Liver (tissue), 8 donors: ENCODE measurements at regions not wholly inside any gene's neighbourhood (a gene's known extent, or its start where the extent isn't known, plus 50 kb on each side); places are given as distances from the start of the nearest gene placed in this dataset.

Source experiments
- DNase-seq: peaks from one replicate; pipeline ENCODE4 v3.0.0-alpha.2; 2017; ENCODE audit warnings: low spot score
- H3K27ac ChIP-seq, 2 donors: one replicate each; pipeline ENCODE4 v1.7.0; 2013; ENCODE audit warnings: inconsistent platforms in 2 of 2, low read length in 2 of 2, control low read depth in 1 of 2, low read depth in 1 of 2, mild to moderate bottlenecking in 1 of 2
- H3K27me3 ChIP-seq, 4 donors: one replicate each; pipeline versions ENCODE4 v1.6.1 to v1.7.0; 2013; ENCODE audit warnings: low read length in 3 of 4, inconsistent platforms in 1 of 4, mild to moderate bottlenecking in 1 of 4, moderate library complexity in 1 of 4; ENCODE audit not compliant: control insufficient read depth in 4 of 4, insufficient read depth in 4 of 4
- H3K36me3 ChIP-seq, 4 donors: one replicate each; pipeline versions ENCODE4 v1.6.1 to v1.7.0; 2013; ENCODE audit warnings: low read length in 3 of 4, mild to moderate bottlenecking in 3 of 4, low read depth in 1 of 4, moderate library complexity in 1 of 4; ENCODE audit not compliant: control insufficient read depth in 4 of 4, insufficient read depth in 3 of 4
- H3K4me1 ChIP-seq, 4 donors: one replicate each; pipeline versions ENCODE4 v1.6.1 to v1.7.0; 2013; ENCODE audit warnings: low read length in 3 of 4, mild to moderate bottlenecking in 3 of 4, moderate library complexity in 1 of 4; ENCODE audit not compliant: control insufficient read depth in 4 of 4, insufficient read depth in 4 of 4
- H3K4me3 ChIP-seq, 3 donors: one replicate each; pipeline versions ENCODE4 v1.6.1 to v1.7.0; 2013; ENCODE audit warnings: low read length in 3 of 3, control low read depth in 1 of 3, low read depth in 1 of 3, mild to moderate bottlenecking in 1 of 3
- H3K9ac ChIP-seq, 2 donors: one replicate each; pipeline ENCODE4 v1.7.0; 2013; ENCODE audit warnings: low read length in 2 of 2, mild to moderate bottlenecking in 2 of 2, moderate library complexity in 2 of 2, control low read depth in 1 of 2, low read depth in 1 of 2
- H3K9me3 ChIP-seq, 4 donors: one replicate each; pipeline versions ENCODE4 v1.6.1 to v1.7.0; 2013; ENCODE audit warnings: low read length in 3 of 4; ENCODE audit not compliant: control insufficient read depth in 4 of 4
- EGR1 ChIP-seq, 2 donors: IDR thresholded peaks; 2 replicates each; pipeline ENCODE4 v1.6.1; 2016 to 2018; ENCODE audit warnings: antibody characterized with exemption in 2 of 2, low read depth in 2 of 2
- FOXA1 ChIP-seq: IDR thresholded peaks from 2 replicates; pipeline ENCODE4 v1.6.1; 2016; ENCODE audit warnings: antibody characterized with exemption
- FOXA2 ChIP-seq: IDR thresholded peaks from 2 replicates; pipeline ENCODE4 v1.6.1; 2016; ENCODE audit warnings: antibody characterized with exemption
- GABPA ChIP-seq, 2 donors: IDR thresholded peaks in 1 of 2; conservative IDR thresholded peaks in 1 of 2; 2 replicates each; pipeline ENCODE4 v1.6.1; 2016; ENCODE audit warnings: antibody characterized with exemption in 2 of 2, mild to moderate bottlenecking in 1 of 2, moderate library complexity in 1 of 2
- HNF4A ChIP-seq, 2 donors: conservative IDR thresholded peaks; 2 replicates each; pipeline ENCODE4 v1.6.1; 2016; ENCODE audit warnings: antibody characterized with exemption in 2 of 2, mild to moderate bottlenecking in 2 of 2
- HNF4G ChIP-seq: IDR thresholded peaks from 2 replicates; pipeline ENCODE4 v1.6.1; 2016; ENCODE audit warnings: antibody characterized with exemption
- JUND ChIP-seq, 2 donors: IDR thresholded peaks; 2 replicates each; pipeline ENCODE4 v1.6.1; 2016; ENCODE audit warnings: antibody characterized with exemption in 2 of 2
- NR2F2 ChIP-seq: IDR thresholded peaks from 2 replicates; pipeline ENCODE4 v1.6.1; 2016; ENCODE audit warnings: antibody characterized with exemption
- RAD21 ChIP-seq, 2 donors: IDR thresholded peaks; 2 replicates each; pipeline ENCODE4 v1.6.1; 2016; ENCODE audit warnings: antibody characterized with exemption in 2 of 2, mild to moderate bottlenecking in 2 of 2
- RXRA ChIP-seq, 2 donors: IDR thresholded peaks; 2 replicates each; pipeline ENCODE4 v1.6.1; 2017 to 2018; ENCODE audit warnings: antibody characterized with exemption in 2 of 2, mild to moderate bottlenecking in 1 of 2
- SP1 ChIP-seq: IDR thresholded peaks from 2 replicates; pipeline ENCODE4 v1.6.1; 2018; ENCODE audit warnings: antibody characterized with exemption, mild to moderate bottlenecking
- YY1 ChIP-seq: IDR thresholded peaks from 2 replicates; pipeline ENCODE4 v1.6.1; 2016; ENCODE audit warnings: antibody characterized with exemption, mild to moderate bottlenecking
- WGBS: extraction: QIAGEN DNeasy Blood & Tissue Kit; methylation state at CpG from one replicate; pipeline ENCODE4 v1.1.7; 2013; 5-methylcytosine and 5-hydroxymethylcytosine counted together
- TF ChIP-seq, protein P1 (sequence below): IDR thresholded peaks from 2 replicates; pipeline ENCODE4 v1.6.1; 2016; ENCODE audit warnings: antibody characterized with exemption, mild to moderate bottlenecking
- TF ChIP-seq, protein P2 (sequence below): fragments of 150-350 bp; IDR thresholded peaks from 2 replicates; pipeline ENCODE4 v1.5.1; 2017; ENCODE audit warnings: improper control_type of control experiment, low read depth, low read length; ENCODE audit not compliant: missing input control
- TF ChIP-seq, protein P3 (sequence below): IDR thresholded peaks from 2 replicates; pipeline ENCODE4 v1.6.1; 2016; ENCODE audit warnings: antibody characterized with exemption
- TF ChIP-seq, protein P4 (sequence below): IDR thresholded peaks from 2 replicates; pipeline ENCODE4 v1.6.1; 2016; ENCODE audit warnings: antibody characterized with exemption
- donor health status: healthy.
- donor health status: healthy.
- donor health status: healthy.
- donor health status: healthy.
- donor health status: healthy.

DNA sequence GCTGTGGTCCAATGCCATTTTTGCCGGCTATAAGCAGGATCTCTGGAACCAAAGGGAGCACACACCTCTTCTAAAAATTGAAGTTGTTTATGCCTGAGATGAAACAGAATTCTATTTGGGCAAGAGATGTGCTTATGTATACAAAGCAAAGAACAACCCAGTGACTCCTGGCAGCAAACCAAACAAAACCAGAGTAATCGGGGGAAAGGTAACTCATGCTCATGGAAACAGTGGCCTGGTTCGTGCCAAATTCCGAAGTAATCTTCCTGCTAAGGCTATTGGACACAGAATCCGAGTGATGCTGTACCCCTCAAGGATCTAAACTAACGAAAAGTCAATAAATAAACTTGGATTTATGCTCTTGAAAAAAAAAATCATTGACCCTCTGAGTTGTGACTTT is 178.7 kb downstream of the CEMIP2 start:
- Histone ChIP-seq H3K36me3 (no peaks in the 10 kb centered on the region), H3K27ac (peak overlapping the region in 1 of 2 donors; percentile 25), H3K4me3 (no peak overlapping the region), H3K27me3 (no peaks in the 10 kb centered on the region), H3K9me3 (no peaks in the 10 kb centered on the region), H3K4me1 (peaks cover 0 to 14% (median 2%) of the 10 kb centered on the region in 4 donors), H3K9ac (no peak overlapping the region)
- TF ChIP-seq HNF4A (conservative IDR thresholded peaks at IDR 0.05), result peak; percentile 44 to 53
- no peak for TF ChIP-seq GABPA (IDR thresholded peaks at IDR 0.05 in 1 of 2, conservative IDR thresholded peaks at IDR 0.05 in 1 of 2)
- peak; percentile 52 for TF ChIP-seq FOXA1
- peak; percentile 67 for TF ChIP-seq FOXA2
- TF ChIP-seq, protein P1, sequence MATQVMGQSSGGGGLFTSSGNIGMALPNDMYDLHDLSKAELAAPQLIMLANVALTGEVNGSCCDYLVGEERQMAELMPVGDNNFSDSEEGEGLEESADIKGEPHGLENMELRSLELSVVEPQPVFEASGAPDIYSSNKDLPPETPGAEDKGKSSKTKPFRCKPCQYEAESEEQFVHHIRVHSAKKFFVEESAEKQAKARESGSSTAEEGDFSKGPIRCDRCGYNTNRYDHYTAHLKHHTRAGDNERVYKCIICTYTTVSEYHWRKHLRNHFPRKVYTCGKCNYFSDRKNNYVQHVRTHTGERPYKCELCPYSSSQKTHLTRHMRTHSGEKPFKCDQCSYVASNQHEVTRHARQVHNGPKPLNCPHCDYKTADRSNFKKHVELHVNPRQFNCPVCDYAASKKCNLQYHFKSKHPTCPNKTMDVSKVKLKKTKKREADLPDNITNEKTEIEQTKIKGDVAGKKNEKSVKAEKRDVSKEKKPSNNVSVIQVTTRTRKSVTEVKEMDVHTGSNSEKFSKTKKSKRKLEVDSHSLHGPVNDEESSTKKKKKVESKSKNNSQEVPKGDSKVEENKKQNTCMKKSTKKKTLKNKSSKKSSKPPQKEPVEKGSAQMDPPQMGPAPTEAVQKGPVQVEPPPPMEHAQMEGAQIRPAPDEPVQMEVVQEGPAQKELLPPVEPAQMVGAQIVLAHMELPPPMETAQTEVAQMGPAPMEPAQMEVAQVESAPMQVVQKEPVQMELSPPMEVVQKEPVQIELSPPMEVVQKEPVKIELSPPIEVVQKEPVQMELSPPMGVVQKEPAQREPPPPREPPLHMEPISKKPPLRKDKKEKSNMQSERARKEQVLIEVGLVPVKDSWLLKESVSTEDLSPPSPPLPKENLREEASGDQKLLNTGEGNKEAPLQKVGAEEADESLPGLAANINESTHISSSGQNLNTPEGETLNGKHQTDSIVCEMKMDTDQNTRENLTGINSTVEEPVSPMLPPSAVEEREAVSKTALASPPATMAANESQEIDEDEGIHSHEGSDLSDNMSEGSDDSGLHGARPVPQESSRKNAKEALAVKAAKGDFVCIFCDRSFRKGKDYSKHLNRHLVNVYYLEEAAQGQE, result peak; percentile 23
- TF ChIP-seq, protein P2, sequence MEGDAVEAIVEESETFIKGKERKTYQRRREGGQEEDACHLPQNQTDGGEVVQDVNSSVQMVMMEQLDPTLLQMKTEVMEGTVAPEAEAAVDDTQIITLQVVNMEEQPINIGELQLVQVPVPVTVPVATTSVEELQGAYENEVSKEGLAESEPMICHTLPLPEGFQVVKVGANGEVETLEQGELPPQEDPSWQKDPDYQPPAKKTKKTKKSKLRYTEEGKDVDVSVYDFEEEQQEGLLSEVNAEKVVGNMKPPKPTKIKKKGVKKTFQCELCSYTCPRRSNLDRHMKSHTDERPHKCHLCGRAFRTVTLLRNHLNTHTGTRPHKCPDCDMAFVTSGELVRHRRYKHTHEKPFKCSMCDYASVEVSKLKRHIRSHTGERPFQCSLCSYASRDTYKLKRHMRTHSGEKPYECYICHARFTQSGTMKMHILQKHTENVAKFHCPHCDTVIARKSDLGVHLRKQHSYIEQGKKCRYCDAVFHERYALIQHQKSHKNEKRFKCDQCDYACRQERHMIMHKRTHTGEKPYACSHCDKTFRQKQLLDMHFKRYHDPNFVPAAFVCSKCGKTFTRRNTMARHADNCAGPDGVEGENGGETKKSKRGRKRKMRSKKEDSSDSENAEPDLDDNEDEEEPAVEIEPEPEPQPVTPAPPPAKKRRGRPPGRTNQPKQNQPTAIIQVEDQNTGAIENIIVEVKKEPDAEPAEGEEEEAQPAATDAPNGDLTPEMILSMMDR, result no peak
- TF ChIP-seq JUND (IDR thresholded peaks at IDR 0.05), result peak in 1 of 2 donors; percentile 19
- peak; percentile 68 to 79 for TF ChIP-seq RXRA (IDR thresholded peaks at IDR 0.05)
- peak in 1 of 2 donors; percentile 32 for TF ChIP-seq RAD21 (IDR thresholded peaks at IDR 0.05)
- peak; percentile 78 for TF ChIP-seq SP1
- DNase-seq, result no peak
- WGBS, result 39% methylated on average over 6 of the region's 6 CpGs

DNA sequence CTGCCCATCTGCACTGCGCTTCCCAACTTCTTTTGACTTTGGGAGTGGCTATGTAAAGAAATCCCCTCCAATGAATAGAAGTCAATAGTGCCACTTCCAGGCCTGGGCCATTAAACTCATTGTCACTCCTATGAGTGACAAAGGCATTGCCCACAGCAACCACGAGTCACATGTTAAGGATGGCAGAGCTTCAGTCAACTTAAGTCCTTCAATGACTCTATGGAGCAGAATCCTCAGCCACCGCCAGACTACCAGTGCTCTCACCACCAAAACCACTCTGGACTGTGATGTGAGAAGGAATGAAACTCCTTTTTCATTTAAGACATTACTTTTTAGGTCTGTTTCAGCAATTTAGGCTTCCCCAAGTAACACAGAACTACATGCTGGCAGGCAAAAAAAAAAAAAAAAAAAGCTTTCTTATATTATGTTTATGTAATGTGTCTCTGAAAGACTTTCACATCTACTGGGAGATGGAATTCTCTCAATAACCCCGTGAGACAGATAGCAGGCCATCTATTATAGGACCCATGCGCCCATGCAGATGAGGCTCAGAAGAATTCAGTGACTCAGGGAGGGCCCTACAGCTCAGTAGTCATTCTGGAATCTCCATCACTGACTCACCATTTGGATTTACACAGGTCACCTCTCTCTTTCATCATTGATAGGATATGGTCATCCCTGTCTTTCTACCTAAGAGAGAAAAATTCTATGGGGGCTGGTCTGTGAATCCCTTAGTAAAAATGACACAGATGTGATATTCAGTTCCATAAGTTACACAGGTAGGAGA is 180.5 kb downstream of the CEMIP2 start:
- DNase-seq, result no peak
- H3K9me3 ChIP-seq, result no peaks in the 10 kb centered on the region
- H3K27me3 ChIP-seq, result no peaks in the 10 kb centered on the region
- WGBS, result 93% methylated on average over 5 of the region's 5 CpGs
- no peak overlapping the region for H3K27ac ChIP-seq
- no peaks in the 10 kb centered on the region for H3K36me3 ChIP-seq
- no peak overlapping the region for H3K9ac ChIP-seq
- TF ChIP-seq YY1 (no peak), JUND (IDR thresholded peaks at IDR 0.05) (no peak), HNF4G (no peak), GABPA (IDR thresholded peaks at IDR 0.05 in 1 of 2, conservative IDR thresholded peaks at IDR 0.05 in 1 of 2) (no peak), EGR1 (IDR thresholded peaks at IDR 0.05; ENCODE audit: low read depth in 2 of 2) (no peak), RAD21 (IDR thresholded peaks at IDR 0.05) (no peak), NR2F2 (no peak), FOXA2 (no peak), SP1 (no peak)
- TF ChIP-seq, protein P2, result no peak
- TF ChIP-seq, protein P3, sequence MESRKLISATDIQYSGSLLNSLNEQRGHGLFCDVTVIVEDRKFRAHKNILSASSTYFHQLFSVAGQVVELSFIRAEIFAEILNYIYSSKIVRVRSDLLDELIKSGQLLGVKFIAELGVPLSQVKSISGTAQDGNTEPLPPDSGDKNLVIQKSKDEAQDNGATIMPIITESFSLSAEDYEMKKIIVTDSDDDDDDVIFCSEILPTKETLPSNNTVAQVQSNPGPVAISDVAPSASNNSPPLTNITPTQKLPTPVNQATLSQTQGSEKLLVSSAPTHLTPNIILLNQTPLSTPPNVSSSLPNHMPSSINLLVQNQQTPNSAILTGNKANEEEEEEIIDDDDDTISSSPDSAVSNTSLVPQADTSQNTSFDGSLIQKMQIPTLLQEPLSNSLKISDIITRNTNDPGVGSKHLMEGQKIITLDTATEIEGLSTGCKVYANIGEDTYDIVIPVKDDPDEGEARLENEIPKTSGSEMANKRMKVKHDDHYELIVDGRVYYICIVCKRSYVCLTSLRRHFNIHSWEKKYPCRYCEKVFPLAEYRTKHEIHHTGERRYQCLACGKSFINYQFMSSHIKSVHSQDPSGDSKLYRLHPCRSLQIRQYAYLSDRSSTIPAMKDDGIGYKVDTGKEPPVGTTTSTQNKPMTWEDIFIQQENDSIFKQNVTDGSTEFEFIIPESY, result no peak
- TF ChIP-seq, protein P4, sequence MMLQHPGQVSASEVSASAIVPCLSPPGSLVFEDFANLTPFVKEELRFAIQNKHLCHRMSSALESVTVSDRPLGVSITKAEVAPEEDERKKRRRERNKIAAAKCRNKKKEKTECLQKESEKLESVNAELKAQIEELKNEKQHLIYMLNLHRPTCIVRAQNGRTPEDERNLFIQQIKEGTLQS, result no peak
- H3K4me3 ChIP-seq, result no peak overlapping the region
- peaks cover 0 to 12% (median 2%) of the 10 kb centered on the region in 4 donors for H3K4me1 ChIP-seq
